ENCODE measurements at regions not wholly inside any gene's neighbourhood (a gene's known extent, or its start where the extent isn't known, plus 50 kb on each side); places are given as distances from the start of the nearest gene placed in this dataset.

DNA sequence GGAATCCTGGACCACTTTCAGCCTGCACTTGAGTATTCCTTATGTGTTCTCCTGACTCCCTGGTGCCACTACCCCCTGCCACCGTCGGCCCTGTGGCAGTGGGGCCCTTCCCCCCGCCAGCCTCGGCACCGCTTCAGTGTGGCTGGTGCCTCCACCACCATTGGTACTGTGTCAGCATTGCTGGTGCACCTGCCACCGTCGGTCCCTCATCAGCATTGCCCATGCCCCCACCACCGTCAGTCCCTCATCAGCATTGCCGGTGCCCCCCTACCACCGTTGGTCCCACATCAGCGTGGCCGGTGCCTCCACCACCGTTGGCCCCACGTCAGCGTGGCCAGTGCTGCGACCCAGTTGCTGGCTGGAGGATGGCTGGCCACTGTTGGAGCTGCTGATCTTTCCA, 228.5 kb downstream of the TM9SF2 start:
- TF ChIP-seq TAF1 (IDR thresholded peaks at IDR 0.05; ENCODE audit: borderline replicate concordance, insufficient read depth, low read length): no peak
- TF ChIP-seq POLR2AphosphoS5 (IDR thresholded peaks at IDR 0.05; ENCODE audit: low read depth, low read length): no peak
- TF ChIP-seq FOXP2 (optimal IDR thresholded peaks at IDR 0.05; ENCODE audit: borderline replicate concordance, extremely low read depth, extremely low read length, insufficient read depth): no peak
- no peak for TF ChIP-seq REST (IDR thresholded peaks at IDR 0.05; ENCODE audit: insufficient read depth in 1 of 2, low read depth in 2 of 2, low read length in 2 of 2)
- no peak for TF ChIP-seq SIN3A (IDR thresholded peaks at IDR 0.05; ENCODE audit: borderline replicate concordance, insufficient read depth, low read length)

Measured in PFSK-1 (cell line).